AG04449 (cell line): ENCODE measurements at regions not wholly inside any gene's neighbourhood (a gene's known extent, or its start where the extent isn't known, plus 50 kb on each side); places are given as distances from the start of the nearest gene placed in this dataset.
"Not testable (repeated sequence)": the region's sequence is repeated elsewhere in the genome, so short reads cannot be mapped to it uniquely, and the experiment has no call there.

Experiments used
- CTCF ChIA-PET: fragments of 350-600 bp; formaldehyde crosslinking; extraction: SDS; loops from one replicate; lab custom pipeline; 2021; ENCODE audit warnings: antibody characterized with exemption; lab: Yijun Ruan, JAX
- POLR2A ChIA-PET: fragments of 400-600, 350-600 bp; formaldehyde crosslinking; extraction: SDS; loops from one replicate; lab custom pipeline; 2020; ENCODE audit warnings: antibody characterized with exemption, inconsistent platforms; lab: Yijun Ruan, JAX
- DNase-seq: peaks from one replicate; pipeline ENCODE4 v3.0.0-alpha.2; 2010; ENCODE audit warnings: low read depth, low spot score
- H3K4me3 ChIP-seq: 2 replicates; pipeline ENCODE4 v1.5.1; 2011; ENCODE audit warnings: low read depth, mild to moderate bottlenecking, control low read depth, low read length
- CTCF ChIP-seq: IDR thresholded peaks from one replicate; pipeline ENCODE4 v1.5.1; 2011; ENCODE audit warnings: mild to moderate bottlenecking, moderate library complexity, low read length, control low read depth, inconsistent platforms; ENCODE audit not compliant: insufficient read depth; ENCODE audit errors: missing control alignments

- POLR2A ChIA-PET: no interaction called here
- CTCF ChIA-PET: no interaction called here
- no peak for TF ChIP-seq CTCF
- H3K4me3 ChIP-seq: no peak overlapping the region
- DNase-seq: no peak
Measured at GRCh38 chr7:80302078-80302477, 167.4 kb downstream of the GNAI1 start.

GRCh38 chr7:80298201-80298600, 163.6 kb downstream of the GNAI1 start:
- no peak for TF ChIP-seq CTCF
- no peak for DNase-seq
- H3K4me3 ChIP-seq: no peak overlapping the region
- CTCF ChIA-PET: no interaction called here
- POLR2A ChIA-PET: no interaction called here

- no peak overlapping the region for H3K4me3 ChIP-seq
- TF ChIP-seq CTCF: no peak
- CTCF ChIA-PET: no interaction called here
- POLR2A ChIA-PET: no interaction called here
- DNase-seq: no peak
Measured at GRCh38 chr7:80294346-80294745, 159.7 kb downstream of the GNAI1 start.

GRCh38 chr7:80292634-80293033, 158.0 kb downstream of the GNAI1 start:
- CTCF ChIA-PET, DNase-seq, POLR2A ChIA-PET, H3K4me3 ChIP-seq: not testable (repeated sequence)

- TF ChIP-seq CTCF: no peak
- DNase-seq: no peak
- CTCF ChIA-PET: interaction anchor here (1.4 kb wide), 1 partner anchor 189 kb away, joined by 3 read pairs; no protein-coding TSS in a partner anchor
- H3K4me3 ChIP-seq: no peak overlapping the region
- POLR2A ChIA-PET: interaction anchor here (1.0 kb wide), 2 partner anchors 11 to 154 kb away, joined by 3 read pairs; partner anchors contain the start of gene GNAI1
Measured at GRCh38 chr7:80288175-80289122, 153.8 kb downstream of the GNAI1 start.

DNA sequence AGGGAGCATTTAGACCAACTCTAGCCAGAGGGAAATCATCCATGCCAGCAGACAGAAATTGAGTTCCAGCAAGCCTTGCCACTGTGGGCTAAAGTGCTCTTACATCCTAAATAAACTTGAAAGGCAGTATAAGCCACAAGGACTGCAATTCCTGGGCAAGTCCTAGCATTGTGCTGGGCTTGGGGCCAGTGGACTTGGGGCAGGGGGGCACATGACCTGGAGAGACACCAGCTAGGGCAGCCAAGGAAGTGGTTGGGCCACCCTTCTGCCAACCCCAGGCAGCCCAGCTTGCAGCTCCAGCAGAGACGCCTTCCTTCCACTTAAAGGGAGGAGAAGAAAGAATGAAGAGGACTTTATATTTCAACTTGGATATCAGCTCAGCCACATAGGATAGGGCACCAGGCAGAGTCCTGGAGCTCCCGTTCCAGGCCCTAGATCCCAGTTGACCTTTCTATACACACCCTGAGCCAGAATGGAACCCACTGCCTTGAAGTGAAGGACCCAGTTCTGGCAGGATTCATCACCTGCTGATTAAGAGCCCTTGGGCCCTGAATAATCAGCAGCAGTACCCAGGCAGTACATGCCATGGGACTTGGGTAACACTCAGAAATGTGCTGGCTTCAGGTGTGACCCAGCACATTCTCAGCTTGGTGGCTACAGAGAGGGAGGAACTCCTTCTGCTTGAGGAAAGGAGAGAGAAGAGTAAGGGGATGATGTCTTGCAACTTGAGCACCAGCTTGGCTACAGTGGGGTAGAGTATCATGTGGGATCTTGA, 153.0 kb downstream of the GNAI1 start:
- no peak for TF ChIP-seq CTCF

More for the DNA sequence above, 153.0 kb downstream of the GNAI1 start:
- no peak for DNase-seq
- CTCF ChIA-PET: no interaction called here
- POLR2A ChIA-PET: no interaction called here
- no peak overlapping the region for H3K4me3 ChIP-seq
